ENCODE measurements at regions not wholly inside any gene's neighbourhood (a gene's known extent, or its start where the extent isn't known, plus 50 kb on each side); places are given as distances from the start of the nearest gene placed in this dataset.

- DNase-seq (no peak), ATAC-seq (ENCODE audit: low read depth) (no peak)
- Histone ChIP-seq H3K4me1 (ENCODE audit: control insufficient read depth in 2 of 2, insufficient read depth in 2 of 2, low read length in 2 of 2) (no peaks in the 10 kb centered on the region), H3K36me3 (replicated peaks in 1 of 2; ENCODE audit: control extremely low read depth in 1 of 2, control insufficient read depth in 1 of 2, extremely low read depth in 1 of 2, insufficient read depth in 2 of 2, low read length in 1 of 2) (no peaks in the 10 kb centered on the region), H4K20me1 (ENCODE audit: control insufficient read depth, insufficient read depth, low read length, poor library complexity, severe bottlenecking) (no peaks in the 10 kb centered on the region), H3K4me3 (ENCODE audit: control extremely low read depth in 1 of 5, extremely low read depth in 1 of 5, insufficient read depth in 1 of 5, low read depth in 2 of 5, low read length in 4 of 5) (no peak overlapping the region), H3K27me3 (replicated peaks in 1 of 4; ENCODE audit: control extremely low read depth in 1 of 4, control insufficient read depth in 3 of 4, insufficient read depth in 4 of 4, low read length in 3 of 4) (no peaks in the 10 kb centered on the region), H2AFZ (ENCODE audit: insufficient read depth, low read depth, low read length, poor library complexity, severe bottlenecking) (no peak overlapping the region), H3K27ac (ENCODE audit: low read length in 2 of 2) (no peak overlapping the region), H3K9me3 (ENCODE audit: control extremely low read depth in 1 of 3, control insufficient read depth in 2 of 3, insufficient read depth in 1 of 3, low read length in 2 of 3) (no peaks in the 10 kb centered on the region), H3K79me2 (ENCODE audit: control insufficient read depth, insufficient read depth, low read length) (no peaks in the 10 kb centered on the region), H3K9ac (ENCODE audit: low read length) (no peak overlapping the region), H3K4me2 (replicated peaks; ENCODE audit: low read depth, low read length, poor library complexity, severe bottlenecking) (no peak overlapping the region)
- Mint-ChIP-seq H3K9me3 (ENCODE audit: insufficient read depth) (no peaks in the 10 kb centered on the region), H3K27ac (no peak overlapping the region), H3K27me3 (no peaks in the 10 kb centered on the region), H3K4me1 (no peaks in the 10 kb centered on the region), H3K4me3 (no peak overlapping the region)
- WGBS (ENCODE audit: insufficient coverage) = 95% methylated on average over 9 of the region's 9 CpGs
- TF ChIP-seq CTCF (IDR thresholded peaks at IDR 0.05) (no peak), EZH2 (IDR thresholded peaks at IDR 0.05; ENCODE audit: borderline replicate concordance, insufficient read depth, low read depth, low read length, poor library complexity, severe bottlenecking) (no peak)
- POLR2A ChIA-PET = no interaction called here
- CTCF ChIA-PET = no interaction called here
- intact Hi-C loops (cut with micrococcal nuclease) = no loop called here
These were observed 427.6 kb downstream of the INHBA start for GRCh38 chr7:41275255-41275654.

GRCh38 chr7:41274179-41274578 lies 428.7 kb downstream of the INHBA start:
- Mint-ChIP-seq H3K4me3 (no peak overlapping the region), H3K4me1 (no peaks in the 10 kb centered on the region), H3K27ac (no peak overlapping the region), H3K27me3 (no peaks in the 10 kb centered on the region), H3K9me3 (ENCODE audit: insufficient read depth) (no peaks in the 10 kb centered on the region)
- Histone ChIP-seq H3K36me3 (replicated peaks in 1 of 2; ENCODE audit: control extremely low read depth in 1 of 2, control insufficient read depth in 1 of 2, extremely low read depth in 1 of 2, insufficient read depth in 2 of 2, low read length in 1 of 2) (no peaks in the 10 kb centered on the region), H3K27me3 (replicated peaks in 1 of 4; ENCODE audit: control extremely low read depth in 1 of 4, control insufficient read depth in 3 of 4, insufficient read depth in 4 of 4, low read length in 3 of 4) (no peaks in the 10 kb centered on the region), H2AFZ (ENCODE audit: insufficient read depth, low read depth, low read length, poor library complexity, severe bottlenecking) (no peak overlapping the region), H3K4me1 (ENCODE audit: control insufficient read depth in 2 of 2, insufficient read depth in 2 of 2, low read length in 2 of 2) (no peaks in the 10 kb centered on the region), H4K20me1 (ENCODE audit: control insufficient read depth, insufficient read depth, low read length, poor library complexity, severe bottlenecking) (no peaks in the 10 kb centered on the region), H3K9me3 (ENCODE audit: control extremely low read depth in 1 of 3, control insufficient read depth in 2 of 3, insufficient read depth in 1 of 3, low read length in 2 of 3) (no peaks in the 10 kb centered on the region), H3K79me2 (ENCODE audit: control insufficient read depth, insufficient read depth, low read length) (no peaks in the 10 kb centered on the region), H3K4me3 (ENCODE audit: control extremely low read depth in 1 of 5, extremely low read depth in 1 of 5, insufficient read depth in 1 of 5, low read depth in 2 of 5, low read length in 4 of 5) (no peak overlapping the region), H3K27ac (ENCODE audit: low read length in 2 of 2) (no peak overlapping the region), H3K9ac (ENCODE audit: low read length) (no peak overlapping the region), H3K4me2 (replicated peaks; ENCODE audit: low read depth, low read length, poor library complexity, severe bottlenecking) (no peak overlapping the region)
- ATAC-seq (ENCODE audit: low read depth) = no peak
- ChIA-PET POLR2A (no interaction called here), CTCF (no interaction called here)
- no peak for DNase-seq
- TF ChIP-seq CTCF (IDR thresholded peaks at IDR 0.05) = no peak
- TF ChIP-seq EZH2 (IDR thresholded peaks at IDR 0.05; ENCODE audit: borderline replicate concordance, insufficient read depth, low read depth, low read length, poor library complexity, severe bottlenecking) = no peak
- 78% methylated on average over 4 of the region's 5 CpGs for WGBS (ENCODE audit: insufficient coverage)
- intact Hi-C loops (cut with micrococcal nuclease) = no loop called here
